ENCODE measurements at regions not wholly inside any gene's neighbourhood (a gene's known extent, or its start where the extent isn't known, plus 50 kb on each side); places are given as distances from the start of the nearest gene placed in this dataset.
"Not testable (repeated sequence)": the region's sequence is repeated elsewhere in the genome, so short reads cannot be mapped to it uniquely, and the experiment has no call there.

GRCh38 chr13:44703371-44703770 is 127.2 kb upstream of the TSC22D1 start:
- Mint-ChIP-seq H3K27ac (no peak overlapping the region), H3K36me3 (no peaks in the 10 kb centered on the region), H3K4me3 (no peak overlapping the region), H3K4me1 (no peaks in the 10 kb centered on the region), H3K9me3 (no peaks in the 10 kb centered on the region), H3K27me3 (no peaks in the 10 kb centered on the region)

- H3K4me3 Mint-ChIP-seq: no peak overlapping the region
- no peaks in the 10 kb centered on the region for H3K4me1 Mint-ChIP-seq
- H3K36me3 Mint-ChIP-seq: no peaks in the 10 kb centered on the region
- no peak overlapping the region for H3K27ac Mint-ChIP-seq
- H3K27me3 Mint-ChIP-seq: peaks cover 3% of the 10 kb centered on the region
- H3K9me3 Mint-ChIP-seq: no peaks in the 10 kb centered on the region
Observed at GRCh38 chr13:44698066-44698465, 121.9 kb upstream of the TSC22D1 start.

GRCh38 chr13:44697058-44697457 is 120.9 kb upstream of the TSC22D1 start:
- Mint-ChIP-seq H3K27me3 (peaks cover 3% of the 10 kb centered on the region), H3K36me3 (no peaks in the 10 kb centered on the region), H3K4me1 (no peaks in the 10 kb centered on the region), H3K9me3 (no peaks in the 10 kb centered on the region), H3K4me3 (no peak overlapping the region), H3K27ac (no peak overlapping the region)

- Mint-ChIP-seq H3K36me3 (no peaks in the 10 kb centered on the region), H3K4me3 (no peak overlapping the region), H3K27me3 (peaks cover 3% of the 10 kb centered on the region), H3K9me3 (no peaks in the 10 kb centered on the region), H3K4me1 (no peaks in the 10 kb centered on the region), H3K27ac (no peak overlapping the region)
Observed at GRCh38 chr13:44695520-44695919, 119.4 kb upstream of the TSC22D1 start.

- Mint-ChIP-seq H3K27me3 (peaks cover 6% of the 10 kb centered on the region), H3K9me3 (no peaks in the 10 kb centered on the region), H3K36me3 (no peaks in the 10 kb centered on the region), H3K4me3 (no peak overlapping the region), H3K27ac (no peak overlapping the region), H3K4me1 (no peaks in the 10 kb centered on the region)
Observed at GRCh38 chr13:44694842-44695241, 118.7 kb upstream of the TSC22D1 start.

- Mint-ChIP-seq H3K36me3 (no peaks in the 10 kb centered on the region), H3K27ac (no peak overlapping the region), H3K9me3 (no peaks in the 10 kb centered on the region), H3K4me1 (no peaks in the 10 kb centered on the region), H3K4me3 (no peak overlapping the region), H3K27me3 (peaks cover 7% of the 10 kb centered on the region)
Observed at GRCh38 chr13:44694291-44694690, 118.2 kb upstream of the TSC22D1 start.

- Mint-ChIP-seq H3K4me3 (no peak overlapping the region), H3K27ac (no peak overlapping the region), H3K27me3 (peaks cover 12% of the 10 kb centered on the region), H3K36me3 (no peaks in the 10 kb centered on the region), H3K4me1 (no peaks in the 10 kb centered on the region), H3K9me3 (no peaks in the 10 kb centered on the region)
Observed at GRCh38 chr13:44693156-44693764, 117.1 kb upstream of the TSC22D1 start.

GRCh38 chr13:44692173-44692713 is 116.1 kb upstream of the TSC22D1 start:
- no peaks in the 10 kb centered on the region for H3K36me3 Mint-ChIP-seq
- no peak overlapping the region for H3K4me3 Mint-ChIP-seq
- no peak overlapping the region for H3K27ac Mint-ChIP-seq
- no peaks in the 10 kb centered on the region for H3K4me1 Mint-ChIP-seq
- H3K27me3 Mint-ChIP-seq: peaks cover 12% of the 10 kb centered on the region
- no peaks in the 10 kb centered on the region for H3K9me3 Mint-ChIP-seq

- Mint-ChIP-seq H3K27me3 (peaks cover 12% of the 10 kb centered on the region), H3K4me1 (peaks cover 10% of the 10 kb centered on the region), H3K4me3 (no peak overlapping the region), H3K36me3 (peaks cover 2% of the 10 kb centered on the region), H3K27ac (no peak overlapping the region), H3K9me3 (no peaks in the 10 kb centered on the region)
Observed at GRCh38 chr13:44690376-44690775, 114.2 kb upstream of the TSC22D1 start.

GRCh38 chr13:44688652-44689051 is 112.5 kb upstream of the TSC22D1 start:
- peaks cover 12% of the 10 kb centered on the region for H3K27me3 Mint-ChIP-seq
- H3K4me3 Mint-ChIP-seq: no peak overlapping the region
- peaks cover 10% of the 10 kb centered on the region for H3K4me1 Mint-ChIP-seq
- H3K9me3 Mint-ChIP-seq: no peaks in the 10 kb centered on the region
- no peak overlapping the region for H3K27ac Mint-ChIP-seq
- H3K36me3 Mint-ChIP-seq: peaks cover 2% of the 10 kb centered on the region

GRCh38 chr13:44686531-44686934 is 110.4 kb upstream of the TSC22D1 start:
- Mint-ChIP-seq H3K4me3 (no peak overlapping the region), H3K27ac (peak overlapping the region; percentile 5), H3K9me3 (no peaks in the 10 kb centered on the region), H3K27me3 (peaks cover 9% of the 10 kb centered on the region), H3K4me1 (peaks cover 10% of the 10 kb centered on the region), H3K36me3 (peaks cover 2% of the 10 kb centered on the region)

GRCh38 chr13:44685641-44686040 is 109.5 kb upstream of the TSC22D1 start:
- Mint-ChIP-seq H3K36me3 (peaks cover 2% of the 10 kb centered on the region), H3K4me1 (peaks cover 10% of the 10 kb centered on the region), H3K27me3 (peaks cover 9% of the 10 kb centered on the region), H3K4me3 (no peak overlapping the region), H3K9me3 (no peaks in the 10 kb centered on the region), H3K27ac (no peak overlapping the region)

GRCh38 chr13:44682416-44682815 is 106.3 kb upstream of the TSC22D1 start:
- H3K27me3 Mint-ChIP-seq: not testable (repeated sequence)
- H3K4me1 Mint-ChIP-seq: peaks cover 10% of the 10 kb centered on the region

GRCh38 chr13:44680746-44681355 is 104.7 kb upstream of the TSC22D1 start:
- Mint-ChIP-seq H3K27ac (no peak overlapping the region), H3K9me3 (no peaks in the 10 kb centered on the region), H3K4me3 (no peak overlapping the region), H3K36me3 (no peaks in the 10 kb centered on the region), H3K4me1 (peaks cover 4% of the 10 kb centered on the region), H3K27me3 (no peaks in the 10 kb centered on the region)

More at GRCh38 chr13:44682416-44682815, 106.3 kb upstream of the TSC22D1 start:
- not testable (repeated sequence) for H3K4me3 Mint-ChIP-seq, H3K36me3 Mint-ChIP-seq, H3K27ac Mint-ChIP-seq, H3K9me3 Mint-ChIP-seq

GRCh38 chr13:44679597-44679996 is 103.5 kb upstream of the TSC22D1 start:
- Mint-ChIP-seq H3K4me3 (no peak overlapping the region), H3K36me3 (no peaks in the 10 kb centered on the region), H3K27ac (no peak overlapping the region), H3K27me3 (no peaks in the 10 kb centered on the region), H3K4me1 (no peaks in the 10 kb centered on the region), H3K9me3 (no peaks in the 10 kb centered on the region)

GRCh38 chr13:44678197-44678596 is 102.1 kb upstream of the TSC22D1 start:
- H3K4me3 Mint-ChIP-seq: no peak overlapping the region
- no peaks in the 10 kb centered on the region for H3K9me3 Mint-ChIP-seq
- no peak overlapping the region for H3K27ac Mint-ChIP-seq
- no peaks in the 10 kb centered on the region for H3K36me3 Mint-ChIP-seq
- no peaks in the 10 kb centered on the region for H3K27me3 Mint-ChIP-seq
- H3K4me1 Mint-ChIP-seq: no peaks in the 10 kb centered on the region
